HG02588 (cell line): ENCODE measurements at regions not wholly inside any gene's neighbourhood (a gene's known extent, or its start where the extent isn't known, plus 50 kb on each side); places are given as distances from the start of the nearest gene placed in this dataset.
"Not testable (repeated sequence)": the region's sequence is repeated elsewhere in the genome, so short reads cannot be mapped to it uniquely, and the experiment has no call there.

Source experiments
- ATAC-seq: cut with Tn5 transposase; IDR thresholded peaks from one replicate; pipeline ENCODE4 v1.9.1; 2021; ENCODE audit warnings: mild to moderate bottlenecking, moderate library complexity; ENCODE audit not compliant: unreplicated experiment

DNA sequence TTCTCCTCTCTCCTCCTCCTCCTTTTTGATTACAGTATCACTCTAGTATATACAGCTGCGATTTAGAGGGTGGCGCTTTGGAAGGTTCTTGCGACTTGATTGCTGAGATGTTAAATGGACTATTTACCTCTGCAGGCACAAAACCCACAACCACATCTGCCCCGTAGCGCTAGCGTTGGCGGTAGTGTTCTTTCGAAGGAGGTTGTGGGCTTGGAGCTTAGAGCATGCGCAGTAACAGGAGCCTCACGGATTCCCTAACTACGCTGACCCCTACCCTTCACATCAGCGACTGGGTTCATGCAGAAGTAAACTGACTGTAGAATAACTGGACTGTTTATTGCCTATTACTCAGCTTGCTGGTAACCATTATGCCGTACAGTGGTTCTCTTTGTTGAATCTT is 58.0 kb downstream of the CGGBP1 start:
- no peak for ATAC-seq

DNA sequence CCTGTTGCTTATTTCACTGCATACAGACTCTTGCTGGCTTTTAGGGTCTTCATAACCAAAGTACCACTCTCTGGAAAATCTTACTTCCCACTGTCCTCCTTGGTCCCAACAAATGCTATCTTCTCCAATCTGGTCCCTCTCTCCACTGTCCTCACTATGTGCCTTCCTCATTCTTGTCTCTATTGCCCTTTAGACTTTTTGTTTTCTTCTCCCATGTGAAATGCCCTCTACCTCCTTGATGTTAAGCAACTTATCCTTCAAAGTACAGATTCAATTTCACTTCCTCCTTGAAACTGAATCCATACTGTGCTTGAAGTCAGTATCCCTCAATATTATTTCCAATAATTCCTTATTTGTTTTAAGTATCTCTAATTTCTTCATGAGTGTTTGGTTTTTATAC is 60.8 kb downstream of the CGGBP1 start:
- no peak for ATAC-seq

DNA sequence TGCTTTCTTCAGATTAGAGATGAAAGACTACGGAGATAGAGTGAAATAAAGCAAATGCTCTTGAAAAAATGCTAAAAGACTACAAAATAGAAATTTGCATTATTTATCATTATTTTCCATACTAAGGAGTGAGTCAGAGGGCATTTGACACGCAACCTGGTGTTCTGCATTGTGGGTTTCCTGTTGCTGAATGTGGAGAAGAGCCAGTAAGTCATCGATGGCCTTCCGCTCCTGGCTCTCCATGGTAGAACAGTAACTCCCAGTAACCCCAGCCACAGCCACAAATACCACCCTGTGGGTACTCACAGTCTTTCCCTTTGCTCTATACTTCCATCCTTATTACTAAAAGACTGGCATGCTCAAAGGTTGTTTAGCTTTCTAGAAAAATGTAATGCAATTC is 61.5 kb downstream of the CGGBP1 start:
- peak; percentile 92 for ATAC-seq

DNA sequence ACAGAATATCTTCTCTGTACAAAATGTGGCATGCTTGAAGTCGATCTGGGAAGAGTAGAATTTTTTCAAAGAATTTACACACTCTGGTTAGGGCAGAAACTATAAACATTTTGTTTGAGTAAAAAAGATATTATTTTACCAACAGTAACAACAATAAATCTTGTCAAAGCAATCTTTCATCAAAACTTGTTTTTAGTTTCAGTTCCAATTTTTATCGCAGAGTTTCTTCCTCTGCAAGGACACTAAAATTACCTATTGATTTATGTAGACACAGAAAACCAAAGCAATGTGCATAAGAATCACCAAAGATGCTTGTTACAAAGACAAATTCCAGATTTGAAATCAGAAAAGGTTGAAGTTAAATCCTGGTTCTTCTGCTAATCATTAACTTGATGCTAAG is 61.9 kb downstream of the CGGBP1 start:
- ATAC-seq, result no peak

DNA sequence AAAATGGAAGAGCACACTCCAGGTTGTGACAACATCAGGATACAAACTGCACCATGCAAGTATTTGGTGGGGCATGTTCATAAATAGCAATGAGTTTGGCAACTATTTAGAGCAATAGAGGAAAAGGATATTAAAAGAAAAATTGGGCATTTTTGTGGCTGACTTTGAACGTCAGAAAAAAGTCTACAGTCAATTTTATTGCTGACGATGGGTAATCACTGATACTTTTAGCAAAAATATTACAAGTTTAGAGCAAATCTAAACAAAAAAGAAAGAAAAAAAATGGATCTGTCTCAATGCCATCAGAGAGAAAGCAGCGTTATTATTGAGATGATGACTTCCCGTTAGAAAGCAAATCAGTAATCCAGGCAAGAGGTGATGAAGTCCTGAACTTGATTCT is 65.2 kb downstream of the CGGBP1 start:
- ATAC-seq, result no peak

DNA sequence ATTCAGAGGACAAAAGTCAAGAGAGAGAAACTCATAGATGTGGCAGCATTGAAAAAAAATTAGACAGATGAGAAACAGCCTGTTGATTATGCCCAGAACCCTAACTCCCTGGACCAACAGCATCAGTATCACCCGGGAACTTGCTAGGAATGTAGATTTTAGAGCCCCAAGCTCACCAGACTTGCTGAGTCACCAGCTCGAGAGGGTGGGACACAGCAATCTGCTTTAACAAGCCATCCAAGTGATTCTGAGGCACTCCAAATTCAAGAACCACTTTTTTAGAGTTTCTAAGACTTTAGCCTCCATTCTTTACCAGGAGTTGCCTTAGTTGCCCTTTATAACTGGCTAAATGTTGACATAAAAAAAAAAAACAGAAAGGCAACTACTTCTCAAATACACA is 70.9 kb downstream of the CGGBP1 start:
- no peak for ATAC-seq

DNA sequence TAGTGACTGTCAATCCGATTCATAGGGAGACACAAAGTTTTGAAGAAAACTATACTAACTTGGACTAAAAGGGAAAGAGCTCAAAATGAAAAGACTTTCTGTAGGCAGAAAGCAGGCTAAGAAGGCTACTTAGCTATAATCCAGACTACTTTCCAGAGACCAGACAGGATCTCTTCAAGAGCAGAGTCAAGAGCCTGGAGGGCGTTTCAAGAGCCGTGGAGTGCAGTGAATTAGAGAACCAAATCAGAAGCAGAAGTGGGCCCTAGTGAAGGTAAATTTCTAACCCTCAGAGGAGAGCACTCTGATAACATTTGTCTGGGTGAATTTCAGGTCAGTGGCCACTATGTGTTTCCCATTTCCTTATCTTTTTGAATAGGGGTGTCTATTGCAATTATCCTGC is 76.4 kb downstream of the CGGBP1 start:
- ATAC-seq, result no peak

DNA sequence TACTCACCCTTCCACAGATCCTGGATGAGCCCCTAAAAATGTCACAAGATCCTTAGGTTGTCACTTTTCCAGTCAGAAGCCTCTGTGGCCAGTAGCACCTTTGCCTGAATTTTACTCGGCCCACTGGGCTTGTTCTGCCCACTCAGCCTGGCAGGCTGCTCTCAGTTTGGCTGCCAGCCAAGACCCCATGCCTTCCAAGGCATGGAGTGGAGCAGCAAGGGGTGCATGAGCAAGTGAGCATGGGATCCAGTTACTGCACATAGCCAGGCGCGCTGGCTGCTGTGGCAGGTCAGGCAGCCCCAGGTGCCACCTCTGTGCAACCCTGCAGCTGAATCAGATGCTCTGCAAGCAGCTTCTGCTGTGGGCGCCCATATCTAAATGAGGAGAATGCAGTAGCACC is 79.3 kb downstream of the CGGBP1 start:
- ATAC-seq, result no peak

DNA sequence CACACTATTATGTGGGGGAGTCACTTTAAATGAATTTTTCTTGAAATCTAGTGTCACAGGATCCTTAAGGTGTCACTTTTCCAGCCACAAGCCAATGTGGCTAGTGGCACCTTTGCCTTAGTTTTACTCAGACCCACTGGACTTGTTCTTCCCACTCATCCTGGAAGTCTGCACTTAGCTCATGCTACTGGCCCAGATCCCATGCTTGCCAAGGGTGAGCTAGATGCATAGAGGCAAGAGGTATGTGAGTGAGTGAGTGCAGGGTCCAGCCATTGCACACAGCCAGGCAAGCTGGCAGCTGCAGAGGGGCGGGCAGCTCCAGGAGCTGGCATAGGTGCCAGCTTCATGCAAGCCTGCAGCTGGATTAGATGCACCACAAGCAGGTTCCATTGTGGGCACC is 81.0 kb downstream of the CGGBP1 start:
- no peak for ATAC-seq

DNA sequence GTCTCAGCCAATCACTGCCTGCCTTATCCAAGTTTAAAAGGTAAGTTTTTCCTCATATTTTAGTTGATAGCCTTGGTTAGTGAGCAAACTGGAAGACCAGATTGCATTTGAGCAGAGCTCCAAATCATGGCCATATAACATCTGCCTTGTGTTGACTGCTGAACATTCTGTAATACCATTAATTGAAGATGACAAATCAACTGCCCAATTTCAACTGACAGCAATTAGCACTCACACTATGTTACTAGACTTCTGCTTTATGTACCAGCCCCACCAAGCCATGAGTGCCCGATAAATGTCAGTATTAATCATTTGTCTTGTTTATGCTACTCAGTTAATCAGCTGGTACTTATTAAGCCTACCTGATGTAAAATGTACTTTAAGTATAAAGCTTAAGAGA is 83.1 kb downstream of the CGGBP1 start:
- no peak for ATAC-seq

DNA sequence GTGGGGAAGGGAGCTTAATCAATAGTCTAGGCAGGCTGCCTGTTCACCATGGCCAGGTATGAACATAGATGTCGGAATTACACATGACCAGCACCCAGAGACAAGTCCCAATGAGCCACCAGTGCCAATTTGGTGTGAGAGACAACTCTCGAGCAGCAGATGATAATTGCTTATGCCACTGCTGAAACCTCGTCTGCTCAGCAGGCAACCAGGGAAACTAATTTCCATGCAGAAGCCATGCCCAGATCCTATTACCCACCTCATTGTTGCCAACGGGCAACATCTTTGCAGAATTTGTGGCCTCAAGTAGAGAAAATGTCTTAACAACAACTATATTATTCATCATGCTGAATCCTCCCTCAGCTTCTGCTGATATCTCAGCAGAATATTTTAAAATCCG is 84.9 kb downstream of the CGGBP1 start:
- ATAC-seq, result no peak

DNA sequence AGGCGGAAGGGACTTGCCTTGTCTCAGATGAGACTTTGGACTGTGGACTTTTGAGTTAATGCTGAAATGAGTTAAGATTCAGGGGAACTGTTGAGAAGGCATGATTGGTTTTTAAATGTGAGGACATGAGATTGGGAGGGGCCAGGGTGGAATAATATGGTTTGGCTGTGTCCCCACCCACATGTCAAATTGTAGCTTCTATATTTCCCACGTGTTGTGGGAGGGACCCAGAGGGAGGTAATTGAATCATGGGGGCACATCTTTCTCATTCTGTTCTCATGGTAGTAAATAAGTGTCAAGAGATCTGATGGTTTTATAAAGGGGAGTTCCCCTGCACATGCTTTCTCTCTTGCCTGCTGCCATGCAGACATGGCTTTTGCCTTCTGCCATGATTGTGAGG is 89.2 kb downstream of the CGGBP1 start:
- ATAC-seq, result no peak

DNA sequence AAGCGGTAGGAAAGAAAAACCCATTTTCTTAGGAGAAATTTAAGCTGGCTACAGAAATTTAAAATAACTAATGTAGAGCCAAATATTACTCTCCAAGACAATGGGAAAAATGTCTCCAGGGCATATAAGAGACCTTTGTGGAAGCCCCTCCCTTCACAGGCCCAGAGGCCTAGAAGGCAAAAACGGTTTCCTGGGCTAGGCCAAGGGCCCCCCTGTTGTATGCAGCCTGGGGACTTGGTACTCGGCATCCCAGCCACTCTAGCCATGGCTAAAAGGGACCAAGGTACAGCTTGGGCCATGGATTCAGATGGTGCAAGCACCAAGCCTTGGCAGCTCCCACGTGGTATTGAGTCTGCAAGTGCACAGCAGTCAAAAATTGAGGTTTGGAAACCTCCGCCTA is 90.1 kb downstream of the CGGBP1 start:
- no peak for ATAC-seq

DNA sequence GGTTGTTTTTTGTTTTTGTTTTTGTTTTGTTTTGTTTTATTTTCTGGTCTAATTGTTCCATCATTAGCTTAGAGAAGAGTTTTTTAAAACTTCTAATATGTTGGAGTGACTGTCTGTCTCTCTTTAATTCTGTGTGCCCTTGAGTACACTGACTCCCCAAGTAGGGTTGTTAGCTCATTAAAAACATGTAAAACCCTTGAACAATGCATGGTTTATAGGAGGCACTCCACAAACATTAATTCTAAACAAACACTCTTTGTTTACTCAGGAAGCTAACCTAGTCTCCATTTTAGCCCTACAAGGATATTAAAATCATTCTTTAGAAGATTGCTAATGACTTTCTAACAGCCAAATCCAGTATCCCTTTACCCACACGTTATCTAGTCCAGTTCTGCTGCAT is 100.5 kb downstream of the CGGBP1 start:
- no peak for ATAC-seq

DNA sequence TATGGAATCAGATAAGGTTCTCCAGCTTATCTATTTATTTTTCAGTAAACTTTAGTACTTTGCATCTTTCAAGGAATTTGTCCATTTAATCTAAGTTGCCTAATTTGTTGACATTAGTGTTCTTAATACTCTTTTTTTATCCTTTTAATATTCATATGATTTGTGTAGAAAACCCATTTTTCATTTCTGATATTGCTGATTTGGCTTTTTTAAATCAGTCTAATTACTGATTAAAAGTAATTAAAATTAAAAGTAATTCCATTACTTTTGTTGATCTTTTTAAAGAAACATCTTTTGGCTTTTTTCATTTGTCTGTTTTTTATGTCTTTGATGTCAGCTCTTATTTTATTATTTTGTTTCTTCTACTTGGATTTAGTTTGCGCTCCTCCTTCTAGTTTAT is 101.2 kb downstream of the CGGBP1 start:
- ATAC-seq, result no peak

DNA sequence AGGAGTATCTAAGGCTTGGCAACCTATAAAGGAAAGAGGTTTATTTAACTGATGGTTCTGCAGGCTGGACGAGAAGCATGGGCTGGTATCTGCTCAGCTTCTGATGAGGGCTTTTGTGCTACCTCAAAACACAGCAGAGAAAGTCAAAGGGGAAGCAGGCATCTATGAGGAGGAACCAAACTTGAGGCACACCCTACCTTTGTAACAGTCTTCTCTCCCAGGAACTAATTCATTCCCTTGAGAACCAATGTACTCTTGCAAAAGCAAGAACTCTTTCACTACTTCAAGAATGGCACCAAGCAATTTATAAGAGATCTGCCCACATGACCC is 109.0 kb downstream of the CGGBP1 start:
- ATAC-seq, result peak; percentile 59

DNA sequence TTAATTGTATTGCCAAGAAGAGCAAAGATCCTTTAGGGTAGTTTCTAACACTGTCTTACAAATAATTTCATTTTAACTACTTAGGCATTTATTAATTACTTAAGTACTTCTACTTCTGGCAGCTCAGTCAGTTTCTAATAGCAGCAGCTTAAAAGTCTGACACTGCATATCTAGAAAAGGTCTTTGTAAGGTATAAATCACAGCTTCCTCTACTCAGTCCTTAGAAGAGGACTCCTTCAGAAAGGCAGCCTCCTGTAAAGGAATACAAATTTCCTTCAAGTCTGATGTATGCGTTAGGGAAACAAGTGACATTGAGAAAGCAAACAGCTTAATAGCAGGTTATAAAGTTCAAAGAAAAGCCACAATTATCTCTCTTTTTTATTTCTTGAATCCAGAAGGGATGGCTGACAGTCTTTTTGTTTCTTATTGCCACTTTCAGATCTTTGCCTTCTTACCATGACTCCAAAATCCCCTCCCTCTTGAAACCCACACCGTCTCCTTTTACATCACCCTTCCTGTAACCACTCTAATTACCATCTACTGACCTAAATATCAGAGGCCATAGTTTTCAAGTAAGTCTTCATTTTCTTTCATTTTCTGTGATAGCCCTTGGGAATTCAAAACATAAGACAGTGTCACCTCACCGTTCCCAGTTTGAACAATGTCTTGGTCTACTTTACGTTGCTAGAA is 109.5 kb downstream of the CGGBP1 start:
- peak; percentile 90 for ATAC-seq

DNA sequence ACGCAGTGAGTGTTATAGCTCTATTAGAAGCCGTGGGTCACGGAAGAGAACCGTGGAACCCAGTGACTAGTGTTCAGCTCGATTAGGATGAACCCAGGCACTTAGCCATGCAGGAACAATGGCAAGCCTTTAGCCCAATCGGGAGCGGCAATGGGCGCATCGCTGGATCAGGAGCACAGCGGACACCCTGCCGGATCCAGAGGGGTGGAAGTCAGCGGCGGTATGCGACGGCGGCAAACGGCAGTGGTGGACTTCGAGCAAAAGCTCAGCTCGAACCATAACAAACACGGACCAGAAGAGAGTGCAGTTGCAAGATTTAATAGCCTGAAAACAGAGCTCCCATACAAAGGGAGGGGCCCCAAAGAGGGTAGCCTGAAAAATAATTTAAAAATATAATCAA is 112.8 kb downstream of the CGGBP1 start:
- not testable (repeated sequence) for ATAC-seq

DNA sequence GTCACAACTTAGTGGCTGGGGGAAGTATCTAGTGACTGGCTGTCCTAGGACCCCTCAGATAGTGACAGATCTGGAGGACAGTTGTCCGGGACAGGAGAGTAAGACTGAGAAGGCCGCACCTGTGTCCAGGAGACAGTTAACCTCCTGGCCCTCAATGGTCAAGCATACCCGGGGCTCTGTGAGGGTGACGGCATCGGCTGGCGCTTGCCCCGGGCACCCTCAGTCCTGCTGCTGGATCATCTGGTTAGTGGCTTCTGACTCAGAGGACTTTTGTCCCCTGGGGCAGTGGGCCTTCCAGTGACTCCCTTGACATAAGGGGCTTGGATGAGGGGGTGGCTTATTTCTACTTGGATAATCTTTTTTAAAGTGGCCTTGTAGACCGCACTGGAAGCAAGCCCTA is 116.5 kb downstream of the CGGBP1 start:
- not testable (repeated sequence) for ATAC-seq

DNA sequence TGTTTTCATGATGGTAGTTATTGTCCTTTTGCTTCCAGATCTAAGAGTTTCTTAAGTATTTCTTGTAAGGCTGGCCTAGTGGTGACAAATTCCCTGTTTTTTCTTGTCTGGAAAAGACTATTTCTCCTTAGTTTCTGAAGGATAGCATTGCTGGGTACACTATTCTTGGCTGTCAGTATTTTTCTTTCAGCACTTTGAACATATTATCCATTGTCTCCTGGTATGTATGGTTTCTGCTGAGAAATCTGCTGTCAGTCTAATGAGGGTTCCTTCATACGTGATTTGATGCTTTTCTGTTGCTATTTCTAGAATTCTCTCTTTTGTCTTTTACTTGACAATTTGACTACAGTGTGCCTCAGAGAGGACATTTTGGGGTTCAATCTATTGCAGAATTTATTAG is 134.3 kb downstream of the CGGBP1 start:
- no peak for ATAC-seq

DNA sequence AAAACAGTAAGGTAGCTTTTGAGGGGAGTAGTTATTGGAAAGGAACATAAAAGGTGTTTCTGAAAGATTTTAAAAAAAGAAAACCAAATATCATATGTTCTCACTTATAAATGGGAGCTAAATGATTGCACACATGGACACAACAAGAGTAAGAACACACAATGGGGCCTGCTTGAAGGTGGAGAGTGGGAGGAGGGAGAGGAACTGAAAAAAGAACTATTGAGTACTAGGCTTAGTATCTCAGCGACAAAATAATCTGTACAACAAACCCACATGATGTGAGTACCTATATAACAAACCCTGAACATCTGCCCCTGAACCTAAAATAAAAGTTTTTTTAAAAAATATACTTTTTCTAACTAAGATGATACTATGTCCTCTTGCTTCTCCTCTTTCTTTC is 138.3 kb downstream of the CGGBP1 start:
- ATAC-seq, result no peak

DNA sequence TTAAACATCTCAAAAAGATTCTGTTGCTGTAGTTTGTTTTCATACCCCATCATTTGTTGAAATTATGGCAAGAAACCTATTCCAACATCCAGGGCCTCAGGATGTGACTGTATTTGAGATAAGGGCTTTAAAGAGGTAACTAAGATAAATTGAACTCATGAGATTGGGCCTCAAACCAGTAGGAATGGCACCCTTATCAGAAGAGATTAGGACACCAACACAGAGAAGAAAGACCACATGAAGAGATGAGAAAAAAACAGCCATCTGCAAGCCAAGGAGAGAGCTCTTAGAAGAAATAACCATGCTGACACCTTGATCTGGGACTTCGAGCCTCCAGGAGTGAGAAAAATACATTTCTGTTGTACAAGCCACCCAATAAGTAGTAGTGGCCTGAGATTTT is 157.7 kb downstream of the CGGBP1 start:
- no peak for ATAC-seq

DNA sequence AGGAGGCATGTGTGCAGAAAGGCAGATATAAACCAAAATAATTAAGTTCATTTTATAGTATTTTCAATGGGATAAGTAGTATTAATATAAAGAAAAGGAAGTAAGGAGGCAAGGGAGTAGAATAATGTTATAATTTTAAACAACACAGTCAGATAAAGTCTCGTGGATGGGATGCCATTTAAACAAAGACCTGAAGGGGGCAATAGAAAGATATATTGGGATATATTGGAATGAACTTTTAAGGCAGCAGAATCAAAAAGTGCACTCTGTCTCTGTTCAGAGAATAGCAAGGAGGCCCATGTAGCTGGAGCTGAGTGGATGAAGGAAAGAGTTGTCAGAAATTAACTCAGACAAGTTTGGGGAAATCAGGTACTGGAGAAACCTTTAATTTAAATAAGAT is 158.7 kb downstream of the CGGBP1 start:
- ATAC-seq, result no peak

DNA sequence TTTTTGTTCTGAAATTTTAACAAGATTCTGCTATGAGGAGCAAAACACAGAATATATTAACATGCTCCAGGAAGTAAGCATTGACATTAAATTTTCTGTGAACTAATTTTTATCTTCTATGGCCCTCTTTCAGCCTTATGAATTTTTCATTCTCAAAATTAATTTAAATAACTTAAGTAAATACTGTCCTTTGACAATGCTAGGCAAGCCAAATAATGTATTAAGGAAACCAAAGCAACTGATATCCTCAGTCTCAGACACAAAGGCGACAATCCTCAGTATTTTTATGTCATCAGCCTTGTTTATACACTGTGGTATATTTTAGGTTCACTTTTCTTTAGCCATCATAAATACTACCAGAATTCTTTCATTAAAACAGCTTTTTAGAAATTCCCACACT is 159.8 kb downstream of the CGGBP1 start:
- ATAC-seq, result no peak
